Non-pigmented ciliary epithelial cell (primary cell): ENCODE measurements at regions not wholly inside any gene's neighbourhood (a gene's known extent, or its start where the extent isn't known, plus 50 kb on each side); places are given as distances from the start of the nearest gene placed in this dataset.
"Not testable (repeated sequence)": the region's sequence is repeated elsewhere in the genome, so short reads cannot be mapped to it uniquely, and the experiment has no call there.

Experiments
- DNase-seq: peaks from one replicate; pipeline ENCODE4 v3.0.0-alpha.2; 2010; ENCODE audit warnings: low read depth

DNA sequence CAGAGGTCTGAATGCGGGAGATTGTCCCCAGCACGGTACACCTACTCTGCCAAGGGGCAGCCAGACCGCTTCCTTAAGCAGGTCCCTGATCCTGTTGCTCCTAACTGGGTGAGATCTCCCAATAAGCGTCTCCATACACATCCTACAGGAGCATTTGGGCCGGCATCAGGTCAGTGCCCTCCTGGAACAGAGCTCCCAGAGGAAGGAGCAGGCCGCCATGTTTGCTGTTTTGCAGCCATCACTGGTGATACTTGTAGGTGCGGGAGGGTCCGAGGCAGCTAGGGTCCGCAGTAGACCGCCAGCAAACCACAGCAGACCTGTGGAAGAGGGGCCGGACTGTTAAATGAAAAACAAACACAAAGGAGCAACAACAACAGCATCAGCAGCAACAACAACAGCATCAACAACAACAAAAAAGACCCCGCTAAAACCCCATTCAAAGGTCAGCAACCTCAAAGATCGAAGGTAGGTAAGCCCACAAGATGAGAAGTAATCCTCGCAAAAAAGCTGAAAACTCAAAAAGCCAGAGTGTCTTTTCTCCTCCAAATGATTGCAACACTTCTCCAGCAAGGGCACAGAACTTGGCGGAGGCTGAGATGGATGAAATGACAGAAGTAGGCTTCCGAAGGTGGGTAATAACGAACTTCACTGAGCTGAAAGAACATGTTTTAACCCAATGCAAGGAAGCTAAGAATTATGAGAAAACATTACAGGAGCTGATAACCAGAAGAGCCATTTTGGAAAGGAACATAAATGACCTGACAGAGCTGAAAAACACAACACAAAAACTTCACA lies 79.0 kb upstream of the CDH7 start:
- no peak for DNase-seq

DNA sequence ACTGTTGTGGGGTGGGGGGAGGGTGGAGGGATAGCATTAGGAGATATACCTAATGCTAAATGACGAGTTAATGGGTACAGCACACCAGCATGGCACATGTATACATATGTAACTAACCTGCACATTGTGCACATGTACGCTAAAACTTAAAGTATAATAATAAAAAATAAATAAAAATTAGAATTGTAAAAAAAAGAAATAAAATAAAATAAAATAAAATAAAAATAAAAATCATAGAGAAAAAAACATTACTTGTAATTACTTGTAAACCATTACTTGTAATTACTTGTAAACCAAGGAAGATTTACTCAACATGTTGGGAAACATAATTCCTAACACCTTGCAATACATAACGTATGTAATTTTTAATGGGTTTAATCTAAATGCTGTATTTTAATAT lies 80.7 kb upstream of the CDH7 start:
- DNase-seq, result not testable (repeated sequence)

DNA sequence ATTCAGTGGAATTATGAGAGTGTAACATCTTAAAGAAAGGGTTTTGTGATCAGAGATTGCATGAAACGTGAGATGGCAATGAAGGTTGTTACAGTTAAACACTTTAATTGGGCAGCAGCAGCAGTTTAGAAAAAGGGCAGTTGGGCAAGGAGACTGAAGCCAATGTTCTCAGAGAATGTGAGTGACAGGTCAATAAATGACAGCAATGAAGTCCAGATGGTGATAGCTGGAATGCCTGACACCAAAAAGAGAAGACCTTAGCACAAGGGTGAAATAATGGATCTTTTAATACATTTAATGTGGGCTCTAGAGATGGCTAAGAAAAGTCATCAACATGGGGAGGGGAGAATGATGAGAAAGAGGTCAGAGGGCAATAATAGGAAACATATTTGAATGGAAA lies 89.4 kb upstream of the CDH7 start:
- no peak for DNase-seq

DNA sequence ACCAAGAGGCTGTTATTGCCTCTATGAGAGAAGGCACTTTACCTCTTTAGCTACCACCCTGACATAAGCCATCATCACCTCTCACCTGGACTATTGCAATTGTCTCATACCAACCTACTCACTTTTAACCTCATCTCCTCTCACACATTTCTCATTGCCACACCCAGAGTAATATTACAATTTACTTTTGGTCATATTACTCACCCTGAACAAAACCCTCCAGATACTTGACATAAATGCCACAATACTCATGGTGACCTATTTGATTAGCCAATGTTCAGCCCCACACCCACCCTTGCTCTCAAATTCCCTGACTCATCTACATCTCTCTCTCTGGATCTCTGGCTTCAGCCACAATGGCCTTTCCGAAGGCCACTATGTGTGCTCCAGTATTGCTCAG lies 90.9 kb upstream of the CDH7 start:
- DNase-seq, result peak; percentile 52

DNA sequence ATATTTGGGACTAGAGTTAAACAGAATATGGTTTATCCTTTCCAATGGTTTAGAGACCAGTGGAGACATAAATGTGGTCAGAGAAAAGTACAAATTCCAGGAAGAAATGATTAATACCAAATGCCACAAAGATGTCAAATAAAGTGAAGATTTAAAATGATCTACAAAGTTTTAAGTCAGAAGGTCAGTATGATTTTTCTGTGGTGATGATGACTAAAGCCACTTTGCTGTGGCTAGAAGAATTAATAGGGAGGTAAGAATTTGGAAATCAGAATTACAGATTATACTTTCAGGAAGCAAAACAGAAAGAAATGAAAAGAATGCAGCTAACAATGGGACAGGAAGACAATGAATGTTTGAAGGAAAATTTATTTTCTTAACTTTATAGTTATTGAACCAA lies 91.5 kb upstream of the CDH7 start:
- DNase-seq, result peak; percentile 22

DNA sequence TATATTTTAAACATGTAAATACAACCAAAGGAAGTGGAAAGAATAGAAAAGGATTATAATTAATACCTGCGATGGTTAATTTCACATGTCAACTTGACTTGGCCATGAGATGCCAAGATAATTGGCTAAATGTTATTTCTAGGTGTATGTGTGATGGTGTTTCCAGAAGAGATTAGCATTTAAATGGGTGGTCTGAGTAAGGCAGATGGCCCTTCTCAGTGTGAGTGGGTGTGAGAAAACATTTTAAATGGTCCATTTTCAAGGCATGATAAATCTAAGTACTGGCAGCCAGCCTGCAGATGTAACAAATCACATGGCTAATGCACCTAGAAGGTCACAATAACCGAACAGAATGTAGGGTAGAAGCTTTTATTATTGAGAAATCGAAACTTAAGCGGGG lies 99.6 kb upstream of the CDH7 start:
- no peak for DNase-seq

DNA sequence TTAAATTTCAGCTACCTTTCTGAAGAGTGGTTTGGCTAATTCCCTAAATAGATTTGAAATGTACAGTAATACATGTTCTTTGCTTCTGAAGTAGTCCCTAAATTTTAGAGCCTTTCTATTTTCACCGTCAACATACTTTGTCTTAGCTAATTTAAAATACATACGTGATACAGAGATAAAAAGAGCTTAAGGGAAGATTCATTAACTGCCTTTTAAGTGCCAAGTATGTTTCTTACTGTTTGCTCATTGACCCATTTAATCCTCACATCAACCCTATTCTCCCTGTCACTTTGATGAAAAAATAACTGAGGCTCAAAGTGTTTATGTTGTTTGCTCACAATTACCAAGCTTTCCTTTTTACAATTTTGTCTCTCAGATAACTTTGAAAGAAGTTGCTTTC lies 118.6 kb upstream of the CDH7 start:
- no peak for DNase-seq

DNA sequence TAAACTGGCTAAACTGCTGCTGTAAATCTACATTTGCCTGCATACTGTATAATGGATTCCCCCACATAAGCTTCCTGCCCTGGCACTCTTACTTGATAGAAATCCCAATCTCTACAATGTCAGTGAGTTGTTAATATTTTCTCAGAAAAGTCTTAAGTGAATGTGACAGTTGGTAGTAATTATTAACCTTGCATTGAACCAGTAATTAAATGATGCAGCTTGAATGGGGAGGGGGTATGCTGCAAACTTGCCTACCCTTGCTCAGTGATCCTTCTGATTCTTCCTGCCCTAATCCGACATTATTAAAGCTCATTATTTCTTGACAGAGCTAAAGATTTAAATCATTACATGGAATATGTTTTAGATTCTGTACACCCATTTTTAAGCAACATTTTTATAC lies 119.0 kb upstream of the CDH7 start:
- DNase-seq, result no peak

DNA sequence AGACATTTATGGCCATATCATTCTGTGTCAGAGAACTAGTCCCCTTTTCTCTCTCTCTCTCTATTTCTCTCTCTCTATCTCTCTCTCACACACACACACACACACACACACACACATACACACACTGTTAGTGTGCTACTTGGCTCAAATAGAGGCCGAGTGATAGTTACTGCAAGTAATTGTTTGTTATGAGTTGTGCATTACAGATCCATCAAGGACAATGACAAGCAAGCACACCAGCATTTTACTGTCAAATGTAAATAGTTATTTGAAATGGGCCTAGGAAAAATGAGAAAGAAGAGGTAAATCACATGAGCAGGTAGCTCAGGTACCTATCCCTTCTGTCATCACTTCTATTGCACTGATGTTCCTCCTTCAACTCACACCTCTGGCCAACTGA lies 122.4 kb upstream of the CDH7 start:
- no peak for DNase-seq

DNA sequence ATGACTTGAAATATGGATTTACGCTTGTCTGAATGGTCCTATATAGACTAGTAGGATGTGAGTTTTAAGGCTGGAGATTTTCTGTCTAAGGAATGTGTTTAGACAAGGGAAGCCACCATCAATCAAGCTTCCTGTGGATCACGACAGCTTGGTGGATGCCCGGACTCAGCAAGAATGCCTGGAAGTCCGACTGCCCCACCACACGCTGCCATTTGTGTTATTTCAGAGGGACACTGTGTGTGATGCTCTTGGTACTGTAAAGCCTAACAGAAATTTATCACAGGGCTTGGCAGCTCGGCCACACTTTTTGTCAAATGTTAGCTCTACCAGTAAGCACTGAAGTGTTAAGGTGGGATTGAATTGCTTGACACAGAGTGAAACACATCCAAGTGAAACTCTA lies 127.1 kb upstream of the CDH7 start:
- no peak for DNase-seq

DNA sequence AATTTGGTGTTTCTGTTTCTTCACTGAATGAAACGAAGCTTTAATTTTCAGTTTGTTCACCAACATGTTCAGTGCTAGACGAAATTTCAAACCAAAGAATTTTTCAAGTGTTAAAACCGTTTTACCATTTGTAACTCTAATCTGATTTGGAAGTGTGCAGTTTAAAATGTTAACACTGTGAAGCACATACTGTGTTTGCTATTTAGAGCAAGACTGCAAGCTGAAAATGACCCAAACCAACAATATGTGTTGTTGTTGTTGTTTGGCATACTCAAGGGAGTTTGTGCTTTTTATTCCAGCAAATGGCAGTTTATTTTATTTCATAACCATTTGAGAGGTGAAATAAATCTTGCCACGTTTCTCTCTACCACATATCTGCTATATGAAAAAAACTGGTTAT lies 128.4 kb upstream of the CDH7 start:
- DNase-seq, result no peak

DNA sequence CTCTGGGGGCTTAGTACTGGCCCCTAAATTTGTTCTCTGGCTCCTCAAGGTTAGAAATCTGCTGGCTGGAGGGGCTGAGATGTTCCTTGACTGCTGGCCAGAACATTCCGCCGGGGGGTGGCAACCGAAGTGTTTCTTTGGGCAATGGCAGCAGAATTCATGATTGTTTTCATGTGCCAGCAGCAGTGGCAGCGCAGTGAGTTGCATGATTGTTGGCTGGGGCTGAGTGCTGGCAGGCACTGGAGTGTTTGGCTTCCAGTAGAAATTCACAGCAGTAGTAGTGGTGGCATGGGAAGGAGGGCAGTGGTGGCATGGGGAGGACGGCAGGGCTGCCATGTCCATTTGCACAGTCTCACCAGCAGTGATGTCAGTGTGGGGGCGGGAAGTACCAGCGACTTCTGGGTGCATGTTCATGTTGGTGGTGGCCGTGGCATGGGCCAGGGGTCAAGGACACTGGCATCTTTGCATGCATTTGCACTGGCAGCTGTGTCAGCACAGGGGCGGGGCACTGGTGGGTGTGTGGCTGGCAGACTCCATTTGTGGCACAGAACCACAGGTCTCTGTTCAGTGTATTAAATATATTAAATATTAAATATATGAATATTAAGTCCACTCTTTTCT lies 130.6 kb upstream of the CDH7 start:
- no peak for DNase-seq

DNA sequence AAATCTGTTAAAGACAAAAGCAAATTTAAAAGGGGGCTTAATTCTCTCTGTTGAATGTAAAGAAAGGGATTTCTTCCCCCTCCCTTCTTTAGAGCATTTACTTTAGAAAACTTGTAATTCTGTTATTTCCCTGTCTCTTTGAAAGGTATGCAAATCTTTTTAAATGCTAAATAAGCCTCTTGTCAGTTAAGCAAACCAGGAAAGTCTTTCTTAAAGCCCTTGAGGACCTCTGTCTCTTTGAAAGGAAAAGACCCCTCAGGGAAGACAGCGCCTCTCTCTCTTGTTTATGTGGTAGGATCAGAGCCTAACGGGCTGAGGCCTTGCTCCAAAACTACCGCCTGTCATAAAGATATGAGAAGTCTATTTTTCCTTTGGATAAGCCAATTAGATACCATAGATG lies 139.9 kb upstream of the CDH7 start:
- no peak for DNase-seq

DNA sequence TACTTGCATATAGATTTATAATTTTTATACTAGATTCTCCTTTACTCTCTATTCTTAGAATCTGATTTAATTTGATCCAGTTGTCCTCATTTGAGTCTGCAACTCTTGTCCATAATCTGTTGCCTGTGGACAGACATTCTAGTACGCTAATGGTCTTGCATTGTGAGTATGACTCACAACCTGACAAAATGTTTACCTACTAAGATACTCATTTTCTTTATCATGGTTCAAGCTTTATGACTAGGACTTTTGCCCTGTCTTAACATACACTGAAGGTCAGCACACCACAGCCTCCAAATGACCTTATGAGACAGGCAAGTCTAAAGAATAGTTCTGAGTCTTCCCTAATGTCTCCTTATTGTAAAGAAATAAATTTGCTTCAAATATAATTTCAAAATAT lies 142.3 kb upstream of the CDH7 start:
- DNase-seq, result no peak

DNA sequence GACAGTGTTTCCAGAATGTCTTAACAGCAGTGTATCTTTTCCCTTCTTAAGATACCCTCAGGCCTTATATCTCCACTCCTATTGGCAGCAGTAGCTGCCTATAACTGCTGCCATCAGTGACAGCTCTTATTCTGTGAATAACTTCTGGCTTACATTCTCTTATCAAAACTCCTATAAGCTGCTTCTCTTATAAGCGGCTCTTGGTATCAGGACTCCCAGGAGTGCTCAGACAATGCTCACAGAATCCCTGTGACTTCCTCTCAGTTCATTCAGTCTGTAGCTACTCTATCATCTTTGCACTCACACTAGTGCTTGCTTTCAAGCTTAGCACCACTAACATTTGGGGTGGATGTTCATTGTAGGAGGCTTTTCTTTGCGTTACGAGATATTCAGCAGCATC lies 143.7 kb upstream of the CDH7 start:
- no peak for DNase-seq

DNA sequence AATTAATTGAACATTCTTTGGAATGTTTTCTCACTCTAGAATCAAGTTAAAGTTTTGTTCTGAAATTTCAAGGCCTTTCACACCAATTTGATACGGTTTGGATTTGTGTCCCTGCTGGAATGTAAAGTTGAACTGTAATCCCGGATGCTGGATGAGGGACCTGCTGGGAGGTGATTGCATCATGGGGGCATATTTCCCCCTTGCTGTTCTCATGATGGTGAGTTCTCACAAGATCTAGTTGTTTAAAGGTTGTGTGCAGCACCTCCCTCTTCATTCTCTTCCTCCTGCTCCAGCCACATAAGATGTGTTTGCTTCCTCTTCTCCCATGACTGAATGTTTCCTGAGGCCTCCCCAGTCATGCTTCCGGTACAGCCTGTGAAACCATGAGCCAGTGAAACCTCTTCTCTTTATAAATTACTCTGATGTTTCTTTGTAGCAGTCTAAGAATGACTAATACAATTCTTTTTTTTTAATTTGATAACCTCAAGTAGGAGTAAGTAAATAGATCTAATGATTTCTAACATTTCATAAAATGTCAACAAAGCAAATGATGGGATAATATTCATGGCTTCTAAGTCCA lies 144.2 kb upstream of the CDH7 start:
- DNase-seq, result no peak

DNA sequence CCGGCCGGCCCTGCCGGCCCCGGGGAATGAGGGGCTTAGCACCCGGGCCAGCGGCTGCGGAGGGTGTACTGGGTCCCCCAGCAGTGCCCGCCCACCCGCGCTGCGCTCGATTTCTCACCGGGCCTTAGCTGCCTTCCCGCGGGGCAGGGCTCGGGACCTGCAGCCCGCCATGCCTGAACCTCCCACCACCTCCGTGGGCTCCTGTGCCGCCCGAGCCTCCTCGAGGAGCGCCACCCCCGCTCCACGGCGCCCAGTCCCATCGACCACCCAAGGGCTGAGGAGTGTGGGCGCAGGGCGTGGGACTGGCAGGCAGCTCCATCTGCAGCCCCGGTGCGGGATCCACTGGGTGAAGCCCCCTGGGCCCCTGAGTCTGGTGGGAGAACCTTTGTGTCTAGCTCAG lies 145.5 kb upstream of the CDH7 start:
- DNase-seq, result not testable (repeated sequence)

DNA sequence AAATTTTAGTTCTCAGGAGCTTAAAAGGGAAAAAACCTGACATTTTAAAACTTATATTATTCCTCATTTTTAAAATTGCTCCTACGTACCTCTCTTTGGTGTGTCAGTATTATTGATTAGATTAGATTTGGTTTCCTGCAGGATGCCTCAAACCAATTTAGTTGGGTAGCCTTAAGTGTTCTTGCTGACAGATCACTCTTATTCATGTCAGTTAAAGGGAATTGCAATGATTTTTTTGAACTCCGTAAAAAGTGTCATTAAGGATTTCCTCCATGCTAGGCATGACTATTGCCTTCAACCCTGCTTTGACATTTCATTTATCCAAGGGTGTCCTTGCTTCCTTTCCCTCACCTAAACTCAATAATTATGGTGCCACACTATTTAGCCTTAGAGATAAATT lies 149.0 kb upstream of the CDH7 start:
- DNase-seq, result no peak

DNA sequence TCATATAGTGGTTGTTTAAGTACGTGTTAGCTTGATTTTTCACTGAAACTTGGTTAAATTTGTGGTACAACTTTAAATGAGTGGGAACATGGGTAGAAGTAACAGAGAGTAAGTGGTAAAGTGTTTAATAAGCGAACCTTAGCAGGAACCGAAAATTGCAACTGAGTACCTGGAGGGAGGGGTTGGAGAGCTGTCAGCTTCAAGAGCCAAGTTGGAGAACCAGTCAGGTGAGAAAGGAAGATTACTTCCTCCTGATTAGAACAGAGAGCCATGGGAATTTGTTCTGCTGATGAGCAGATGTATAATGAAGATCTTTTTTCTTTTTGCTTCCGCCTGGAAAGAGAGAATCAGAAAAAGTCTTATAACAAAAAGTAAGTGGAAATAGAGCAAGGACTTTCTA lies 158.4 kb upstream of the CDH7 start:
- no peak for DNase-seq

DNA sequence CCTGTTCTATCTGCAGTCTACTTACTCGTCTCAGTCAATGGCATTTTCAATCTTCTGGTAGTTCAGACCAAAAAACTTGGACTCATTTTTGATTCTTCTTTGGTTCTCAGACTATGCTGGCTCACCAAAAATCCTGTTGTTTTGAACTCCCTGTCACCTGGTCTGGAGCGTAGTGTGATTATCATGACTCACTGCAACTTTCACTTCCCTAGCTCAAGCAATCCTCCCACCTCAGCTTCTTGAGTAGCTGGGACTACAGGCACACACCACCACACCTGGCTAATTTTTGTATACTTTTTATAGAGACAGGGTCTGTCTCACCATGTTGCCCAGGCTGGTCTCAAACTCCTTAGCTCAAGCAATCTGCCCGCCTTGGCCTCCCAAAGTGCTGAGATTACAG lies 163.3 kb upstream of the CDH7 start:
- no peak for DNase-seq

DNA sequence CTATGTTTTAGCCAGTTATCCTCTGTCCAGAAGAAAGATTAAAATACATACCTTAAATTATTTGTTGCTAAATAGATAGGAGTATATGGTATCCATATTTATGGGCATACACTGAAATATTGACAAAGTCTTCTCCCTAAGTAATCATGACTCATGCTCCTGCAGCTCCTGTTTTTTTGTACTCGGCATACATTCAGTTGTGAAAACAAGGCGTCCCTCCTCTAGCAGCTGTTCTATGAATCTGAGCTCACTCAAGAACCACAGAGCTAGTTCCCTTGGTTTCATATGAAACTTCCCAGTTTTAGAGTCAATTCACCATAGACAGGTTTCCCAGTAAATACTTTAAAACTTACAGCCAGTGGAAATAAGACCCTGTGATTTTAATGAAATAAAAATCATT lies 168.7 kb upstream of the CDH7 start:
- DNase-seq, result not testable (repeated sequence)

DNA sequence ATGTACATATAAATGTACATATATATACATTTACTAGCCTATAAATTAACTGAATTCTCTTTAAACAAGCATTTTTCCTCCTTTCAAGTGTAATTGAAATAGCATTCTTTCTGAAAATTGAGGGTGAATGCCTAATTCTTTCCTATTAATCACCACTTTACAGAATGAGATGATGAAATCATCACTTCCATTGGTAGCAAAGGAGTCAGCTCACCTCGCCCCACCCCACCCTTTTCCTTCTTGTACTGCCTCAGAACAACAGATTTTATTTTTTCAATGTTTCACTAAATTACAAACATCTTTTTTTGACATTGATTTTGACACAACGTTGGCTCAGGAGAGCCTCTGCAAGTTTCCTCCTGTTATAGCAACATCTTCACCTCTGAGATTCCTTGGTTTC lies 181.9 kb upstream of the CDH7 start:
- no peak for DNase-seq

DNA sequence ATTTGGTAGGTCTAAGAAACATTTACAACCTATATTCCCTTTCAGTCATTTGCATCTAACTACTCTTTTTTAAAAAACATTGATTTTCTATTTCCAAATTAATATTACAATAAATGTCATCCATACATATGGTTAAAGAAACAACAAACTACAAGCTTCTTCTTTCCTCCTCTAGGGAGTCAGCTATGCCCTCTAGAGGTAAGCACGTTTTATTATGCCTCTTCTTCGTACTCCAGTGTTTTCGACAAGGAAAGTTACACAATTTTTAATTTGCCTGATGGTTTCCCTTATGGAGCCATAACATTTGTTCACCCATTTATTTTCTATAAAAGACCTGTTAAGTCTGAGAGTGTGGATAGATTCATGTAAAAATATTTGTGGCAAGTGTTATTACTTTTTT lies 183.4 kb upstream of the CDH7 start:
- no peak for DNase-seq

DNA sequence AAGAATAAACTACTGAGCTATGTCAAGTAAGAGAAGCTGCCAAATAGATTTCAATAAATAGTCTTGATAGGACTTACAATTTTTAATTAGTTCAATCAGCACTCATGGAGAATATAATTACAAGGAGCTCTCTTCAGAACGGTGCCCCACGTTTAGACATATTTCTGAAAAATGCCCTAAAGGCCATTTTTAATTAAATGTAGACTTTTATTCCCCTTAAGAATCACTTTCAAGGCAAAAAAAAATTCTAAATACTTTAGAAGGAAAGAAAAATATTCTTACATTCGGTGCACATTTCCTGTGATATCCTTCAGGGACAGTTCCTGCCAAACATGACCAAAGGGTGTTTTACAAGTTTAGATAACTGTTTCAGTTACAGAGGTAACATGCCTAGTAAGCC lies 202.5 kb upstream of the CDH7 start:
- no peak for DNase-seq
